Gastroesophageal sphincter (tissue), 3 donors: ENCODE measurements at regions not wholly inside any gene's neighbourhood (a gene's known extent, or its start where the extent isn't known, plus 50 kb on each side); places are given as distances from the start of the nearest gene placed in this dataset.

Experiments used
- CTCF ChIP-seq, 4 experiments: fragments of 200-600 bp in 2 of 4; fragments of 450-650 bp in 2 of 4; sonication (generic) in 1 of 4; IDR thresholded peaks; one replicate each; pipeline ENCODE4 v1.5.1; 2017 to 2019; ENCODE audit warnings: antibody characterized with exemption in 4 of 4, mild to moderate bottlenecking in 2 of 4, moderate library complexity in 2 of 4
- POLR2A ChIP-seq, 2 donors: fragments of 450-650 bp; IDR thresholded peaks; one replicate each; pipeline ENCODE4 v1.6.1; 2017; ENCODE audit warnings: antibody characterized with exemption in 2 of 2, mild to moderate bottlenecking in 2 of 2, moderate library complexity in 1 of 2

GRCh38 chr10:129253865-129254179 is 213.2 kb upstream of the MGMT start:
- no peak for TF ChIP-seq CTCF (IDR thresholded peaks at IDR 0.05)
- TF ChIP-seq POLR2A (IDR thresholded peaks at IDR 0.05): no peak
